ENCODE measurements at regions not wholly inside any gene's neighbourhood (a gene's known extent, or its start where the extent isn't known, plus 50 kb on each side); places are given as distances from the start of the nearest gene placed in this dataset.
"Not testable (repeated sequence)": the region's sequence is repeated elsewhere in the genome, so short reads cannot be mapped to it uniquely, and the experiment has no call there.

GRCh38 chr15:77921664-77922063 lies 155.8 kb downstream of the TBC1D2B start:
- H3K9me3 Mint-ChIP-seq, result no peaks in the 10 kb centered on the region

GRCh38 chr15:77916966-77917635 lies 160.4 kb downstream of the TBC1D2B start:
- not testable (repeated sequence) for ATAC-seq (ENCODE audit: low read depth); H3K4me3 Mint-ChIP-seq; H3K36me3 Mint-ChIP-seq; DNase-seq (ENCODE audit: low spot score in 2 of 2); H3K27ac Mint-ChIP-seq; H3K4me1 Mint-ChIP-seq; H3K9me3 Mint-ChIP-seq
- H3K27me3 Mint-ChIP-seq, result peaks cover 15% of the 10 kb centered on the region

More at GRCh38 chr15:77921664-77922063, 155.8 kb downstream of the TBC1D2B start:
- H3K27ac Mint-ChIP-seq, result no peak overlapping the region
- H3K4me3 Mint-ChIP-seq, result no peak overlapping the region
- ATAC-seq (ENCODE audit: low read depth) (no peak), DNase-seq (ENCODE audit: low spot score in 2 of 2) (no peak)
- peaks cover 13% of the 10 kb centered on the region for H3K27me3 Mint-ChIP-seq
- no peaks in the 10 kb centered on the region for H3K4me1 Mint-ChIP-seq
- H3K36me3 Mint-ChIP-seq, result peaks cover 2% of the 10 kb centered on the region

DNA sequence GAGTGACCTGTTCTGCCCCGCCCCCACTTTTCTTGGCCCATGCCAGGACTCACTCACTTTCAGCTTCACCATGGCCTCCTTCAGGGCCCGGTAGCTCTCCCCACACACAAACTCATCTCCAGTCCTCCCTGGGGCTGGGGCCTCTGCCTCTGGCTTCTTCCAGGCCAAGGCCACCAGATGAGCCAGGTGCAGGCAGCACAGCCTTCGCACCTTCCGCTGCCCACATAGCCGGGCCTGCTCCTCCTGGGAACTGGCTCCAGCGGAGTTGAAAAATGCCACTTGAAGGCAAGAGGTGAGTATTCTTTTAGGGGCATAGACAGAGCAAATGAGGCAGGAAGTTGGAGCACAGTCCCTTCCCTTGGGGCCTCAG lies 161.6 kb downstream of the TBC1D2B start:
- H3K4me3 Mint-ChIP-seq; ATAC-seq (ENCODE audit: low read depth); H3K9me3 Mint-ChIP-seq: not testable (repeated sequence)

DNA sequence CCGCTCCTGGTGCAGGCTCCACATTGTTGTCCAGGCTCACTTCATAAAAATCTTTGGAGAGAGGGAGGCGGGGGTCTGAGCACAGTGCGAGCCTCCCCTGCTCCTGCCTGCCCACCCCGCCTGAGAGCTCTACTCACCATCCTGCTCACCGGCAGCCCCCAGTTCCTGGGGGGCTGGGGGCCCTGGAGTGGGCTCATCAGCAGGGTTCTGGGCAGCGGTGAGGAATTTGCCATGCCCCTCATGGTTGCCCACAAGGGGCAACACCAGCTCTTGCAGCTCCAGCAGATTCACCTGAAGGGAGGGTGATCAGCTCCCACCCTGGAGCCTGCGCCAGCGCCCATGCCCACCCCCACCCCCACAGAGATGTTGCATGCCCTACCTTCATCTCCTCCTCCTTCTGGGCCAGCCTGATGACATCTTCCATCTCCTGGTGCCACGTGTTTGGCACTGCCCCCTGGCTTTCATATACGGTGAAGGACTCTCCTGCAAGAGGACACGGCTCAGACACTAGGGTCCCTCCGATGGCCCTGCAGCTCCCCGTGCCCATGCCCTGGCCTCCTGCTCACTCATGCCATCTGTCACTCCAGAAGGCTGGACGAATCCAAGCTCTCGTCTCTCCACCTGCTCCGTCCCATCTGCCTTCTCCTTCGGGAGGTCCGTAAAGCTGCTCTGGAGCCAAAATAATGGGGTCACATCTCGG lies 162.1 kb downstream of the TBC1D2B start:
- no peak overlapping the region for H3K4me3 Mint-ChIP-seq
- H3K27me3 Mint-ChIP-seq, result peaks cover 15% of the 10 kb centered on the region
- H3K4me1 Mint-ChIP-seq, result no peaks in the 10 kb centered on the region
- H3K9me3 Mint-ChIP-seq, result no peaks in the 10 kb centered on the region
- ATAC-seq (ENCODE audit: low read depth) (no peak), DNase-seq (ENCODE audit: low spot score in 2 of 2) (no peak)
- no peak overlapping the region for H3K27ac Mint-ChIP-seq
- peaks cover 2% of the 10 kb centered on the region for H3K36me3 Mint-ChIP-seq

More for the DNA sequence above, 161.6 kb downstream of the TBC1D2B start:
- H3K27me3 Mint-ChIP-seq, result peaks cover 15% of the 10 kb centered on the region
- not testable (repeated sequence) for H3K36me3 Mint-ChIP-seq; H3K4me1 Mint-ChIP-seq; H3K27ac Mint-ChIP-seq; DNase-seq (ENCODE audit: low spot score in 2 of 2)

DNA sequence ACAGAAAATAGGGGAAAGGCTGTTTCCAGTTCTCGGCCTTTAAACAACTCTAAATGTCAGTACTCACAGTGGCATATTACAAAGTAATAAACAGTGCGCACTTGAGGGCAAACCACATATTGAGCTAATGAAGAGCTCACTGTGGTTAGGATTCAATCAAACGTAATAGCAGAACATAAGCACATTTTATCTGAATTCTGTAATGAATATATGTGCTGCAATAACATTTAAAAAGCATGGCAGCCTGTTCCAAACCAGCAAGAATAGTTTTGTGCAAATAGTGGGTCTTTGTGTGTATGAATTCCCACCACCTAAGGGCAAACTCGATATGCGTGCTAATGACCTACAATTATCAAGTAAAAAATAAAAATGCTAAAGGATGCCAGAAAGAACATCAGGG lies 163.0 kb downstream of the TBC1D2B start:
- ATAC-seq (ENCODE audit: low read depth); H3K9me3 Mint-ChIP-seq; H3K27ac Mint-ChIP-seq; DNase-seq (ENCODE audit: low spot score in 2 of 2); H3K36me3 Mint-ChIP-seq; H3K4me3 Mint-ChIP-seq; H3K4me1 Mint-ChIP-seq: not testable (repeated sequence)
- peaks cover 17% of the 10 kb centered on the region for H3K27me3 Mint-ChIP-seq

- H3K36me3 Mint-ChIP-seq, H3K4me1 Mint-ChIP-seq, H3K9me3 Mint-ChIP-seq: not testable (repeated sequence)
- ATAC-seq (ENCODE audit: low read depth) (peak; percentile 84), DNase-seq (ENCODE audit: low spot score in 2 of 2) (peak; percentile 68 to 84)
- H3K27ac Mint-ChIP-seq, result peak overlapping the region; percentile 10
- peak overlapping the region; percentile 88 for H3K4me3 Mint-ChIP-seq
- peaks cover 17% of the 10 kb centered on the region for H3K27me3 Mint-ChIP-seq
Measured at GRCh38 chr15:77910030-77910911, 167.2 kb downstream of the TBC1D2B start.

DNA sequence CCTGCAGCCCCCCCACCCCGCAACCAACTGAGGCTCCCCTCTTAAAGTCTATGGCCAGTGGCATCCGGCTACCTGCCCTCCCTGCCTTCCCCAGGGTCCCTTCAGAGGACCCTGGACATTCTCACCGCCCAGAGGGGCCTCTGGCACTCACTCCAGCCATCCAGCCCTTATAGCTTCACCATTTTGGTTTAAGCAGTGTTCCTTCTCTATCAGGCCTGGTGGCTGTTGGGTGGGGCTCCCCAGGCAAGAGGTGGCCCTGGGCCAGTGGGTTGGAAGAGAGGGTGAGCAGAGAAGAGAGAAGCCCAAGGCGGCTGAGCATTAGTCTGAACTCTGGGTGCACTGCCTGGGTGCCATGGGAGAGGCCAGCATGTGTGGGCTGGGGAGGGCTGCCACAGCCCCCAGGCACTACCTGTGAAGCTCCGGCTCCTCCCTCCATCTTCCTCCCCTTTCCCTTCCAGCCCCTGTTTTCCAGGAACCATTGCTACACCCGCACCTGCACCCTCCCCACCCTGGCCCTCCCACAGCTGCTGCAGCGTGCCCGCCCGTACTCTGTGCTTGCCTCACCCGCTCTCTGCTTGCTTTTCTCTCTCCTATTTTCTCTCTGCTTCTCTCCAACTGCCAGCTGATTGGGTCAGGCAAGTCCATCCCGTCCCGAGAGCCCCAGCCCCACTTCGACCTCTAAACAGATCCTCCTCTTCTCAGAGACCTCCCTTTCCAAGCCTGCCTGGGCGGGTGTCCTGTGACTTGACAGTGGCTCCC lies 168.2 kb downstream of the TBC1D2B start:
- Mint-ChIP-seq H3K27me3 (peaks cover 17% of the 10 kb centered on the region), H3K4me1 (peaks cover 2% of the 10 kb centered on the region), H3K36me3 (no peaks in the 10 kb centered on the region), H3K9me3 (no peaks in the 10 kb centered on the region), H3K27ac (peak overlapping the region; percentile 10), H3K4me3 (no peak overlapping the region)
- ATAC-seq (ENCODE audit: low read depth), result no peak
- no peak for DNase-seq (ENCODE audit: low spot score in 2 of 2)

- not testable (repeated sequence) for H3K36me3 Mint-ChIP-seq; DNase-seq (ENCODE audit: low spot score in 2 of 2); H3K4me3 Mint-ChIP-seq; H3K9me3 Mint-ChIP-seq; H3K27ac Mint-ChIP-seq; ATAC-seq (ENCODE audit: low read depth); H3K4me1 Mint-ChIP-seq
- H3K27me3 Mint-ChIP-seq, result peaks cover 17% of the 10 kb centered on the region
Measured at GRCh38 chr15:77908752-77909111, 168.8 kb downstream of the TBC1D2B start.

GRCh38 chr15:77907824-77908751 lies 169.4 kb downstream of the TBC1D2B start:
- H3K27ac Mint-ChIP-seq, result no peak overlapping the region
- peaks cover 17% of the 10 kb centered on the region for H3K27me3 Mint-ChIP-seq
- H3K36me3 Mint-ChIP-seq, result no peaks in the 10 kb centered on the region
- DNase-seq (ENCODE audit: low spot score in 2 of 2), result peak; percentile 22 to 49
- peak; percentile 69 for ATAC-seq (ENCODE audit: low read depth)
- H3K4me1 Mint-ChIP-seq, result peaks cover 2% of the 10 kb centered on the region
- no peak overlapping the region for H3K4me3 Mint-ChIP-seq
- H3K9me3 Mint-ChIP-seq, result no peaks in the 10 kb centered on the region

DNA sequence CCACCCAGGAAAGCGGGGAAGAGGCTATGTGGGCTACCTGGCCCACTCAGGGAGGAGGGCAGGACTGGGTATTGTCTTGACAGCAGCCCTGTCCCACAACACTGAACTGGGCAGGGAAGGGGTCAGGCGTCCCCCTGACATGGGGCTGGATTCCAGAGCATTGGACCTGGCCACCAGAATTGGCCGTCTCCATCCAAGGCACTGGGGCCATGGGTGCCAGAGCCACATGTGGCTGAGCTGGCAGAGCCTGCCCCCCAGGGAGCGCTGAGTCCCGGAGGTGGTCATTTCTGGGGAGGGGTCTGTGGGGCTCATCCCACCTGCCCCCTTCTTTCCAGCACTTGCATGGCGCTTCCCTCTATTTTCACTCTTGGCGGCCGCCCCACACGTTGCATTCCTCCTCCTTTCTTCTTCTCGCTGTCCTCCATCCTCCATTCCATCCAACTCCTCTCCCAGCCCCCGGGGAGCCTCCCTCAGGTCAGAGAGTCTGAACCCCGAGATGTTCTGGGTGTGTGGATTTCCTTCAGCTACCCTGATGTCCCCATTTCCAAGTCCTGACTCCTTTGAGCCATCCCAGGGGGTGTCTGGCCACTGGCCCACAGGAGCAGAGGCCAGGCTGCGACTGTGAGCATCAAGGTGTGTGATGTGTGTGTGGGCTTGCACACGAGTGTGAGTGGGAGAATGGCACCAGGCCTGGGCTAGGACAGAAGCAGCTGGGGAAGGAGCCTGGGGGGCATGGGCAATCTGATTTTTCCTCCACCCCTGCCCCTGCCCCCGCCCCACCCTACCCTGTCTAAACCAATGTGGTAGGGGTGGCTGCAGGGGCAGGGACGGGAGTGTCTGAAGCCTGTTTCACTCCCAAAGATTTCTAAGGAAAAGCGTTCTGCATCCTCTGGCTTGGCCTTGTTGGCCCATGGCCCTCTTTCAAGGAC lies 171.2 kb downstream of the TBC1D2B start:
- H3K4me1 Mint-ChIP-seq; H3K9me3 Mint-ChIP-seq; H3K36me3 Mint-ChIP-seq; DNase-seq (ENCODE audit: low spot score in 2 of 2); H3K4me3 Mint-ChIP-seq; H3K27ac Mint-ChIP-seq; ATAC-seq (ENCODE audit: low read depth): not testable (repeated sequence)
- H3K27me3 Mint-ChIP-seq, result peaks cover 20% of the 10 kb centered on the region

- ATAC-seq (ENCODE audit: low read depth) (no peak), DNase-seq (ENCODE audit: low spot score in 2 of 2) (no peak)
- Mint-ChIP-seq H3K4me3 (no peak overlapping the region), H3K27ac (no peak overlapping the region), H3K27me3 (peaks cover 20% of the 10 kb centered on the region), H3K36me3 (no peaks in the 10 kb centered on the region), H3K9me3 (no peaks in the 10 kb centered on the region), H3K4me1 (peaks cover 2% of the 10 kb centered on the region)
Measured at GRCh38 chr15:77905301-77905920, 172.1 kb downstream of the TBC1D2B start.

DNA sequence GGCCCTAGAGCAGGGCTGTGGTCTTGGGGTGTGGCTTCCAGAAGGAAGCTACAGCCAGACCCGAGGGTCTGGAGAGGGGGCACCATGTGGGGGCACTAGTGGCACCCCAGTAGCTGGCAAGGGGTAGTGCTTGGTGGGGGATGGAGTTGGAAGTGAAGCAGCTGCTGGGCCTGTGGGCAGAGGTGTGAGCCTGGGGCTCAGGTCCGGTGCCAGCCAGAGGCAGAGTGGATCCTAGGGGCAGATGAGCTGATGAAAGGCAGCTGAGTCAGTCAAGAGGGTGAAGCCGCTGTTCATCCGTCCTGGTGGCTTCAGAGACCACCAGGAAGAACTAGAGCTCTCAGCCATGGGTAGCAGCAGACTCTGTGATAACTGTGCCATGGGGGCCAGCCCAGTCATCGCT lies 172.6 kb downstream of the TBC1D2B start:
- no peak overlapping the region for H3K27ac Mint-ChIP-seq
- no peaks in the 10 kb centered on the region for H3K36me3 Mint-ChIP-seq
- H3K27me3 Mint-ChIP-seq, result peaks cover 19% of the 10 kb centered on the region
- H3K9me3 Mint-ChIP-seq, result no peaks in the 10 kb centered on the region
- no peak for ATAC-seq (ENCODE audit: low read depth)
- H3K4me1 Mint-ChIP-seq, result peaks cover 2% of the 10 kb centered on the region
- no peak overlapping the region for H3K4me3 Mint-ChIP-seq
- DNase-seq (ENCODE audit: low spot score in 2 of 2), result no peak
